ENCODE measurements at regions not wholly inside any gene's neighbourhood (a gene's known extent, or its start where the extent isn't known, plus 50 kb on each side); places are given as distances from the start of the nearest gene placed in this dataset.

DNA sequence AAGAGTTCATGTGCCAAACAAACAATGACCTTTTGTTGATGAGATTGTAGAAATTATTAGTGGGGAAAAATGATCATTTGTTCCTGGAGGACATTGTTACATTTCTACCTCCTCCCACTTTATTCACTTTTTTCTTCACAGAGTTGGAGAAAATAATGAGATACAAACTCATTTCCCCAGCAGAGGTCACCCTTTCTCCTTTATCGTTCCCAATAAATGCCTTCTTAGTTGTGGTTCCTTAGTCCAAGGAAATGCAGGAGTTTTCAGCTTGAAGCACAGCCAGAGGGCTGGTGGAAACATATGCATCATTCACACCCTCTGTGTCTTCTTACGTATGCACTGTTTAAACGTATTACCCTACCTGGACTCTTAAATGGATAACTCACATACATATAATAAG is 108.8 kb downstream of the SLC4A3 start:
- Histone ChIP-seq H3K79me2 (replicated peaks; ENCODE audit: insufficient read depth, low read length) (no peaks in the 10 kb centered on the region), H3K4me2 (ENCODE audit: low read length) (no peak overlapping the region), H3K9me3 (ENCODE audit: low read length) (no peaks in the 10 kb centered on the region), H4K20me1 (ENCODE audit: insufficient read depth) (no peaks in the 10 kb centered on the region), H3K27me3 (ENCODE audit: insufficient read depth, low read depth, low read length) (no peaks in the 10 kb centered on the region), H2AFZ (ENCODE audit: low read depth, low read length) (no peak overlapping the region), H3K9ac (ENCODE audit: low read length) (no peak overlapping the region), H3K36me3 (ENCODE audit: insufficient read depth, low read length) (no peaks in the 10 kb centered on the region), H3K9me2 (ENCODE audit: insufficient read depth, low read length) (no peaks in the 10 kb centered on the region), H3K27ac (ENCODE audit: low read length) (no peak overlapping the region), H3F3A (ENCODE audit: insufficient read depth, low read length, poor library complexity, severe bottlenecking) (no peaks in the 10 kb centered on the region), H3K4me3 (ENCODE audit: low read length) (no peak overlapping the region)
- TF ChIP-seq EP300 (conservative IDR thresholded peaks at IDR 0.05; ENCODE audit: poor library complexity, severe bottlenecking) = no peak
- peak; percentile 96 for TF ChIP-seq RAD21 (conservative IDR thresholded peaks at IDR 0.05)
- peak; percentile 96 for TF ChIP-seq SMC3 (conservative IDR thresholded peaks at IDR 0.05; ENCODE audit: poor library complexity)
- TF ChIP-seq TAF1 (IDR thresholded peaks at IDR 0.05; ENCODE audit: low read depth) = no peak
- TF ChIP-seq MXI1 (conservative IDR thresholded peaks at IDR 0.05; ENCODE audit: poor library complexity, severe bottlenecking) = no peak
- TF ChIP-seq, protein P1, sequence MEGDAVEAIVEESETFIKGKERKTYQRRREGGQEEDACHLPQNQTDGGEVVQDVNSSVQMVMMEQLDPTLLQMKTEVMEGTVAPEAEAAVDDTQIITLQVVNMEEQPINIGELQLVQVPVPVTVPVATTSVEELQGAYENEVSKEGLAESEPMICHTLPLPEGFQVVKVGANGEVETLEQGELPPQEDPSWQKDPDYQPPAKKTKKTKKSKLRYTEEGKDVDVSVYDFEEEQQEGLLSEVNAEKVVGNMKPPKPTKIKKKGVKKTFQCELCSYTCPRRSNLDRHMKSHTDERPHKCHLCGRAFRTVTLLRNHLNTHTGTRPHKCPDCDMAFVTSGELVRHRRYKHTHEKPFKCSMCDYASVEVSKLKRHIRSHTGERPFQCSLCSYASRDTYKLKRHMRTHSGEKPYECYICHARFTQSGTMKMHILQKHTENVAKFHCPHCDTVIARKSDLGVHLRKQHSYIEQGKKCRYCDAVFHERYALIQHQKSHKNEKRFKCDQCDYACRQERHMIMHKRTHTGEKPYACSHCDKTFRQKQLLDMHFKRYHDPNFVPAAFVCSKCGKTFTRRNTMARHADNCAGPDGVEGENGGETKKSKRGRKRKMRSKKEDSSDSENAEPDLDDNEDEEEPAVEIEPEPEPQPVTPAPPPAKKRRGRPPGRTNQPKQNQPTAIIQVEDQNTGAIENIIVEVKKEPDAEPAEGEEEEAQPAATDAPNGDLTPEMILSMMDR (IDR thresholded peaks at IDR 0.05; ENCODE audit: poor library complexity, severe bottlenecking) = peak; percentile 86
- TF ChIP-seq EZH2 (IDR thresholded peaks at IDR 0.05; ENCODE audit: borderline replicate concordance, insufficient read depth, low read length, poor library complexity, severe bottlenecking) = no peak
- TF ChIP-seq, protein P2, sequence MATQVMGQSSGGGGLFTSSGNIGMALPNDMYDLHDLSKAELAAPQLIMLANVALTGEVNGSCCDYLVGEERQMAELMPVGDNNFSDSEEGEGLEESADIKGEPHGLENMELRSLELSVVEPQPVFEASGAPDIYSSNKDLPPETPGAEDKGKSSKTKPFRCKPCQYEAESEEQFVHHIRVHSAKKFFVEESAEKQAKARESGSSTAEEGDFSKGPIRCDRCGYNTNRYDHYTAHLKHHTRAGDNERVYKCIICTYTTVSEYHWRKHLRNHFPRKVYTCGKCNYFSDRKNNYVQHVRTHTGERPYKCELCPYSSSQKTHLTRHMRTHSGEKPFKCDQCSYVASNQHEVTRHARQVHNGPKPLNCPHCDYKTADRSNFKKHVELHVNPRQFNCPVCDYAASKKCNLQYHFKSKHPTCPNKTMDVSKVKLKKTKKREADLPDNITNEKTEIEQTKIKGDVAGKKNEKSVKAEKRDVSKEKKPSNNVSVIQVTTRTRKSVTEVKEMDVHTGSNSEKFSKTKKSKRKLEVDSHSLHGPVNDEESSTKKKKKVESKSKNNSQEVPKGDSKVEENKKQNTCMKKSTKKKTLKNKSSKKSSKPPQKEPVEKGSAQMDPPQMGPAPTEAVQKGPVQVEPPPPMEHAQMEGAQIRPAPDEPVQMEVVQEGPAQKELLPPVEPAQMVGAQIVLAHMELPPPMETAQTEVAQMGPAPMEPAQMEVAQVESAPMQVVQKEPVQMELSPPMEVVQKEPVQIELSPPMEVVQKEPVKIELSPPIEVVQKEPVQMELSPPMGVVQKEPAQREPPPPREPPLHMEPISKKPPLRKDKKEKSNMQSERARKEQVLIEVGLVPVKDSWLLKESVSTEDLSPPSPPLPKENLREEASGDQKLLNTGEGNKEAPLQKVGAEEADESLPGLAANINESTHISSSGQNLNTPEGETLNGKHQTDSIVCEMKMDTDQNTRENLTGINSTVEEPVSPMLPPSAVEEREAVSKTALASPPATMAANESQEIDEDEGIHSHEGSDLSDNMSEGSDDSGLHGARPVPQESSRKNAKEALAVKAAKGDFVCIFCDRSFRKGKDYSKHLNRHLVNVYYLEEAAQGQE (IDR thresholded peaks at IDR 0.05; ENCODE audit: borderline replicate concordance) = no peak

DNA sequence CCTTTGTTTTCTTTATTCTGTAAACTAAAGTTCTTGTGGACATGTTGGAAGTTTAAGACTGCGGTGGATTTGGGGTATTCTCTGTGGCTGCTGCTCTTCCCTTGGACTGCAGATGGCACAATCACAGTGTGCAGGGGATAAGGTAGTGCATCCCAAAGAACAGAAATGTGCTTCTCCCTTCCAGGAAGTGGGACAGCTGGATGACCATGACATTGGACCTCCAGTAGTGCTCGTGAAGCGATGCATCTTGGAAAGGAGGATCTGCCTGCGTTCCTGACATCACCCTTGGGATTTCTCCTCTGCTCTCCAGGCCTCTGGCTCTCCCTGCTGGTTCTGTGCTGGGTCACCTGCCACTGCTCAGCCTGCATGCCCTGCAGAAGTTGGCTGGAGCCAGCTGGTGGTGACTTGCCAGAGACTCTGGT is 109.9 kb downstream of the SLC4A3 start:
- TF ChIP-seq MXI1 (conservative IDR thresholded peaks at IDR 0.05; ENCODE audit: poor library complexity, severe bottlenecking) (peak; percentile 18), POLR2AphosphoS5 (IDR thresholded peaks at IDR 0.05) (no peak), TAF1 (IDR thresholded peaks at IDR 0.05; ENCODE audit: low read depth) (no peak), RAD21 (conservative IDR thresholded peaks at IDR 0.05) (peak; percentile 89), SMC3 (conservative IDR thresholded peaks at IDR 0.05; ENCODE audit: poor library complexity) (peak; percentile 92), EZH2 (IDR thresholded peaks at IDR 0.05; ENCODE audit: borderline replicate concordance, insufficient read depth, low read length, poor library complexity, severe bottlenecking) (no peak), EP300 (conservative IDR thresholded peaks at IDR 0.05; ENCODE audit: poor library complexity, severe bottlenecking) (no peak)
- TF ChIP-seq, protein P2 (IDR thresholded peaks at IDR 0.05; ENCODE audit: borderline replicate concordance) = no peak
- TF ChIP-seq, protein P1 (IDR thresholded peaks at IDR 0.05; ENCODE audit: poor library complexity, severe bottlenecking) = peak; percentile 83

More for the DNA sequence above, 109.9 kb downstream of the SLC4A3 start:
- Histone ChIP-seq H4K20me1 (ENCODE audit: insufficient read depth) (no peaks in the 10 kb centered on the region), H3K9me3 (ENCODE audit: low read length) (no peaks in the 10 kb centered on the region), H3K27ac (ENCODE audit: low read length) (no peak overlapping the region), H3K36me3 (ENCODE audit: insufficient read depth, low read length) (no peaks in the 10 kb centered on the region), H3F3A (ENCODE audit: insufficient read depth, low read length, poor library complexity, severe bottlenecking) (no peaks in the 10 kb centered on the region), H3K9me2 (ENCODE audit: insufficient read depth, low read length) (no peaks in the 10 kb centered on the region), H3K27me3 (ENCODE audit: insufficient read depth, low read depth, low read length) (no peaks in the 10 kb centered on the region), H2AFZ (ENCODE audit: low read depth, low read length) (no peak overlapping the region), H3K9ac (ENCODE audit: low read length) (no peak overlapping the region), H3K79me2 (replicated peaks; ENCODE audit: insufficient read depth, low read length) (no peaks in the 10 kb centered on the region), H3K4me3 (ENCODE audit: low read length) (no peak overlapping the region), H3K4me2 (ENCODE audit: low read length) (no peak overlapping the region)
